ENCODE measurements at regions not wholly inside any gene's neighbourhood (a gene's known extent, or its start where the extent isn't known, plus 50 kb on each side); places are given as distances from the start of the nearest gene placed in this dataset.

GRCh38 chr2:67055387-67056304, 341.5 kb upstream of the ETAA1 start:
- FAIRE-seq (no peak), ATAC-seq (no peak), DNase-seq (ENCODE audit: low read depth, low spot score) (no peak)
- Histone ChIP-seq H3K79me2 (ENCODE audit: control insufficient read depth, insufficient read depth, low read length) (no peaks in the 10 kb centered on the region), H3K9me3 (replicated peaks; ENCODE audit: control insufficient read depth, insufficient read depth, low read length) (no peaks in the 10 kb centered on the region), H3K9ac (ENCODE audit: control insufficient read depth, insufficient read depth, low read length) (no peak overlapping the region), H2AFZ (ENCODE audit: control insufficient read depth, low read depth, low read length) (no peak overlapping the region), H3K27me3 (replicated peaks in 1 of 2; ENCODE audit: control insufficient read depth in 2 of 2, insufficient read depth in 2 of 2, low read length in 1 of 2) (no peaks in the 10 kb centered on the region), H3K27ac (ENCODE audit: control insufficient read depth, insufficient read depth) (no peak overlapping the region), H3K4me3 (no peak overlapping the region), H3K36me3 (ENCODE audit: control insufficient read depth in 2 of 2, insufficient read depth in 2 of 2, low read length in 1 of 2) (no peaks in the 10 kb centered on the region), H4K20me1 (ENCODE audit: control insufficient read depth, insufficient read depth) (no peaks in the 10 kb centered on the region), H3K4me1 (ENCODE audit: control insufficient read depth, insufficient read depth, low read length) (no peaks in the 10 kb centered on the region), H3K4me2 (ENCODE audit: control insufficient read depth, insufficient read depth) (no peak overlapping the region)
- ChIA-PET POLR2A (no interaction called here), SMC1A (ENCODE audit: uncharacterized antibody, unreplicated experiment) (interaction anchor here (1.2 kb wide), 1 partner anchor 8 kb away, joined by 3 read pairs; no protein-coding TSS in a partner anchor), CTCF (no interaction called here), RAD21 (ENCODE audit: unreplicated experiment) (no interaction called here)
- 14% methylated on average over 4 of the region's 4 CpGs for WGBS (ENCODE audit: insufficient coverage, insufficient replicate concordance, low lambda C conversion rate, missing lambda C conversion rate)
- in situ Hi-C loops (cut with MboI) = no loop called here
- intact Hi-C loops (cut with micrococcal nuclease; ENCODE audit: unreplicated experiment) = no loop called here
- TF ChIP-seq, protein P1, sequence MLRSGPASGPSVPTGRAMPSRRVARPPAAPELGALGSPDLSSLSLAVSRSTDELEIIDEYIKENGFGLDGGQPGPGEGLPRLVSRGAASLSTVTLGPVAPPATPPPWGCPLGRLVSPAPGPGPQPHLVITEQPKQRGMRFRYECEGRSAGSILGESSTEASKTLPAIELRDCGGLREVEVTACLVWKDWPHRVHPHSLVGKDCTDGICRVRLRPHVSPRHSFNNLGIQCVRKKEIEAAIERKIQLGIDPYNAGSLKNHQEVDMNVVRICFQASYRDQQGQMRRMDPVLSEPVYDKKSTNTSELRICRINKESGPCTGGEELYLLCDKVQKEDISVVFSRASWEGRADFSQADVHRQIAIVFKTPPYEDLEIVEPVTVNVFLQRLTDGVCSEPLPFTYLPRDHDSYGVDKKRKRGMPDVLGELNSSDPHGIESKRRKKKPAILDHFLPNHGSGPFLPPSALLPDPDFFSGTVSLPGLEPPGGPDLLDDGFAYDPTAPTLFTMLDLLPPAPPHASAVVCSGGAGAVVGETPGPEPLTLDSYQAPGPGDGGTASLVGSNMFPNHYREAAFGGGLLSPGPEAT (IDR thresholded peaks at IDR 0.05; ENCODE audit: low read depth) = no peak
- TF ChIP-seq HDAC6 (IDR thresholded peaks at IDR 0.05; ENCODE audit: unreplicated experiment) = no peak
- no peak for TF ChIP-seq SIN3A (IDR thresholded peaks at IDR 0.05; ENCODE audit: low read depth, low read length)
- TF ChIP-seq TCF3 (IDR thresholded peaks at IDR 0.05; ENCODE audit: borderline replicate concordance, insufficient read depth, low read depth, low read length) = no peak
- TF ChIP-seq CBFB (IDR thresholded peaks at IDR 0.05; ENCODE audit: low read depth) = no peak
- TF ChIP-seq RELA (IDR thresholded peaks at IDR 0.05; ENCODE audit: borderline replicate concordance, partially characterized antibody) = no peak
- no peak for TF ChIP-seq ZNF24 (IDR thresholded peaks at IDR 0.05)
- TF ChIP-seq, protein P2, sequence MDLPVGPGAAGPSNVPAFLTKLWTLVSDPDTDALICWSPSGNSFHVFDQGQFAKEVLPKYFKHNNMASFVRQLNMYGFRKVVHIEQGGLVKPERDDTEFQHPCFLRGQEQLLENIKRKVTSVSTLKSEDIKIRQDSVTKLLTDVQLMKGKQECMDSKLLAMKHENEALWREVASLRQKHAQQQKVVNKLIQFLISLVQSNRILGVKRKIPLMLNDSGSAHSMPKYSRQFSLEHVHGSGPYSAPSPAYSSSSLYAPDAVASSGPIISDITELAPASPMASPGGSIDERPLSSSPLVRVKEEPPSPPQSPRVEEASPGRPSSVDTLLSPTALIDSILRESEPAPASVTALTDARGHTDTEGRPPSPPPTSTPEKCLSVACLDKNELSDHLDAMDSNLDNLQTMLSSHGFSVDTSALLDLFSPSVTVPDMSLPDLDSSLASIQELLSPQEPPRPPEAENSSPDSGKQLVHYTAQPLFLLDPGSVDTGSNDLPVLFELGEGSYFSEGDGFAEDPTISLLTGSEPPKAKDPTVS (IDR thresholded peaks at IDR 0.05; ENCODE audit: low read depth, low read length) = no peak
- TF ChIP-seq RBBP5 (conservative IDR thresholded peaks at IDR 0.05) = no peak
- no peak for TF ChIP-seq STAT3 (IDR thresholded peaks at IDR 0.05; ENCODE audit: low read depth, low read length)
- no peak for TF ChIP-seq RUNX3 (IDR thresholded peaks at IDR 0.05; ENCODE audit: low read length)
- TF ChIP-seq ZZZ3 (IDR thresholded peaks at IDR 0.05; ENCODE audit: control insufficient read depth, insufficient read length, low read depth) = no peak
- BruUV-seq (replicated peaks) = no TSS peak

Data from GM12878 (cell line).